HCT116 (cell line): ENCODE measurements at regions not wholly inside any gene's neighbourhood (a gene's known extent, or its start where the extent isn't known, plus 50 kb on each side); places are given as distances from the start of the nearest gene placed in this dataset.
"Not testable (repeated sequence)": the region's sequence is repeated elsewhere in the genome, so short reads cannot be mapped to it uniquely, and the experiment has no call there.

ENCODE experiments used
- ATAC-seq: fragments of 200-7000 bp; cut with Tn5 transposase; 2 replicates; pipeline ENCODE4 v1.9.1; 2020; ENCODE audit warnings: mild to moderate bottlenecking, moderate library complexity
- BruUV-seq: library from RNA; stranded (reverse); fragments of 400-500 nt; replicated peaks from 2 replicates; lab custom pipeline; 2021; lab: Mats Ljungman, UMichigan
- CTCF ChIA-PET: fragments of 300-600 bp; sonication (Branson Sonifier 250); formaldehyde crosslinking; loops from one replicate; lab custom pipeline; 2021; ENCODE audit warnings: antibody characterized with exemption; lab: Charles Lee
- POLR2A ChIA-PET: fragments of 300-600, 350-600 bp; sonication (Branson Sonifier 250); formaldehyde crosslinking; loops from one replicate; lab custom pipeline; 2021; ENCODE audit warnings: antibody characterized with exemption; lab: Charles Lee
- RAD21 ChIA-PET, 2 experiments: fragments of 300-600 bp; sonication (Branson Sonifier 250); formaldehyde crosslinking; loops; one replicate each; lab custom pipeline; 2023; ENCODE audit warnings: low total read pairs in 2 of 2; ENCODE audit not compliant: uncharacterized antibody in 2 of 2, unreplicated experiment in 2 of 2, low non-redundant PET in 1 of 2; lab: Charles Lee
- DNase-seq: peaks from one replicate; pipeline ENCODE4 v3.0.0-alpha.2; 2010; ENCODE audit warnings: low read depth, low spot score
- H2AFZ ChIP-seq: fragments of 200-600 bp; shearing (Covaris generic), sonication (generic); 2 replicates; pipeline ENCODE4 v1.6.1; 2017; ENCODE audit warnings: low read depth, mixed run types, mixed read lengths, antibody characterized with exemption, low read length; ENCODE audit not compliant: poor library complexity, severe bottlenecking
- H3K27ac ChIP-seq: 2 replicates; pipeline ENCODE4 v1.5.1; 2012; ENCODE audit warnings: low read depth, low read length
- H3K27me3 ChIP-seq: fragments of 200-600 bp; sonication (generic); 2 replicates; pipeline ENCODE4 v1.6.1; 2016; ENCODE audit warnings: mixed run types, low read length, mixed read lengths; ENCODE audit not compliant: insufficient read depth
- H3K36me3 ChIP-seq, 2 experiments: fragments of 200-500 bp in 1 of 2; fragments of 200-600 bp in 1 of 2; sonication (Bioruptor generic) in 1 of 2; sonication (generic) in 1 of 2; 2 replicates each; pipeline versions ENCODE4 v1.5.1 to v1.6.1; 2014 to 2016; ENCODE audit warnings: low read length in 2 of 2, inconsistent platforms in 1 of 2, mixed read lengths in 1 of 2, mixed run types in 1 of 2; ENCODE audit not compliant: insufficient read depth in 2 of 2, control insufficient read depth in 1 of 2
- H3K4me1 ChIP-seq, 2 experiments: fragments of 200-600 bp in 1 of 2; sonication (generic) in 1 of 2; 2 replicates each; pipeline versions ENCODE4 v1.5.1 to v1.6.1; 2012 to 2017; ENCODE audit warnings: low read length in 2 of 2, inconsistent platforms in 1 of 2, mild to moderate bottlenecking in 1 of 2, mixed read lengths in 1 of 2, mixed run types in 1 of 2, moderate library complexity in 1 of 2; ENCODE audit not compliant: insufficient read depth in 2 of 2, control insufficient read depth in 1 of 2
- H3K4me2 ChIP-seq: fragments of 200-600 bp; sonication (generic); 2 replicates; pipeline ENCODE4 v1.6.1; 2017; ENCODE audit warnings: mixed run types, low read length, mixed read lengths
- H3K4me3 ChIP-seq, 2 experiments: fragments of 200-600 bp in 1 of 2; sonication (generic) in 1 of 2; replicated peaks in 1 of 2; 2 replicates each; pipeline ENCODE4 v1.5.1; 2011 to 2016; ENCODE audit warnings: low read length in 2 of 2, control low read depth in 1 of 2, low read depth in 1 of 2, mild to moderate bottlenecking in 1 of 2, mixed read lengths in 1 of 2, mixed run types in 1 of 2
- H3K79me2 ChIP-seq: fragments of 200-600 bp; sonication (generic); 2 replicates; pipeline ENCODE4 v1.6.1; 2017; ENCODE audit warnings: mild to moderate bottlenecking, mixed run types, low read length, moderate library complexity, mixed read lengths; ENCODE audit not compliant: insufficient read depth
- H3K9ac ChIP-seq: fragments of 200-600 bp; sonication (generic); 2 replicates; pipeline ENCODE4 v1.6.1; 2016; ENCODE audit warnings: low read length, mixed read lengths
- H3K9me2 ChIP-seq: fragments of 200-600 bp; sonication (generic), shearing (Covaris generic); 2 replicates; pipeline ENCODE4 v1.6.1; 2017; ENCODE audit warnings: mixed run types, mild to moderate bottlenecking, moderate library complexity; ENCODE audit not compliant: insufficient read depth
- H3K9me3 ChIP-seq, 2 experiments: fragments of 200-500 bp in 1 of 2; fragments of 200-600 bp in 1 of 2; sonication (Bioruptor generic) in 1 of 2; sonication (generic) in 1 of 2; 2 replicates each; pipeline ENCODE4 v1.6.1; 2014 to 2017; ENCODE audit warnings: low read length in 2 of 2, mixed read lengths in 2 of 2, inconsistent platforms in 1 of 2, low read depth in 1 of 2, mild to moderate bottlenecking in 1 of 2, mixed run types in 1 of 2, moderate library complexity in 1 of 2; ENCODE audit not compliant: control insufficient read depth in 1 of 2, insufficient read depth in 1 of 2
- H4K20me1 ChIP-seq: fragments of 200-600 bp; sonication (generic), shearing (Covaris generic); 2 replicates; pipeline ENCODE4 v1.6.1; 2017; ENCODE audit warnings: mixed run types, mild to moderate bottlenecking, moderate library complexity; ENCODE audit not compliant: insufficient read depth
- CBX3 ChIP-seq: IDR thresholded peaks from 2 replicates; pipeline ENCODE4 v1.6.1; 2012; ENCODE audit warnings: low read depth
- ELF1 ChIP-seq: IDR thresholded peaks from 2 replicates; pipeline ENCODE4 v1.6.1; 2012; ENCODE audit warnings: low read depth, borderline replicate concordance
- RAD21 ChIP-seq: IDR thresholded peaks from 2 replicates; pipeline ENCODE4 v1.6.1; 2012; ENCODE audit warnings: low read depth, mild to moderate bottlenecking
- SIN3A ChIP-seq: IDR thresholded peaks from 2 replicates; pipeline ENCODE4 v1.6.1; 2012; ENCODE audit warnings: low read depth
- SP1 ChIP-seq: IDR thresholded peaks from 2 replicates; pipeline ENCODE4 v1.6.1; 2012; ENCODE audit warnings: low read depth
- SRF ChIP-seq: IDR thresholded peaks from 2 replicates; pipeline ENCODE4 v1.6.1; 2012; ENCODE audit warnings: low read depth
- ZNF274 ChIP-seq: fragments of 200-500 bp; sonication (Bioruptor generic); IDR thresholded peaks from 2 replicates; pipeline ENCODE4 v1.6.1; 2014; ENCODE audit warnings: mild to moderate bottlenecking, low read depth, low read length, inconsistent platforms
- intact Hi-C: fragments of 100-400 bp; cut with micrococcal nuclease; formaldehyde crosslinking; loops from 2 replicates; pipeline ENCODE4 v1.10.0; 2022
- TF ChIP-seq, protein P1 (sequence below), 3 experiments: fragments of 200-600 bp in 1 of 3; sonication (generic) in 1 of 3; IDR thresholded peaks in 2 of 3; conservative IDR thresholded peaks in 1 of 3; 2 replicates each; pipeline ENCODE4 v1.5.1; 2012 to 2017; ENCODE audit warnings: low read depth in 2 of 3, low read length in 2 of 3, antibody characterized with exemption in 1 of 3, borderline replicate concordance in 1 of 3, control low read depth in 1 of 3, mild to moderate bottlenecking in 1 of 3, mixed read lengths in 1 of 3, mixed run types in 1 of 3, moderate library complexity in 1 of 3; ENCODE audit not compliant: insufficient read depth in 1 of 3
- TF ChIP-seq, protein P2 (sequence below): IDR thresholded peaks from 2 replicates; pipeline ENCODE4 v1.6.1; 2012; ENCODE audit warnings: low read depth

DNA sequence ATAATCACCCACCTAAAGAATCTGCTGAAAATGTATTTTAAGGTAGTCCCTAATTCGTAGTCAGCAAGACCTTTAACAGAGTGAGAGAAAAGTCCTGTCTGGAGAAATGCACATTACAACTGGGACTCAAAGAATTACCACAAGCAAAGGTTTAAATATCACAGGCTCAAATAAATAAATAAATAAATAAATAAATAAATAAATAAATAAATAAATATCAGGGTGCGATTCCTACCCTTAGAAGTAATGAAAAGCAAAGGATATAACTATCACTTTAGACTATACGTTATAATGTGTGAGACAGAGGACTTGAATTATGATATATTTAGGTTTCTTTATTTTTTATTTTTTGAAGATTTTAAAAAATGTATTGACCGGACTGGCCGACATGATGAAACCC, 522.5 kb upstream of the ATXN7L3B start:
- no peak overlapping the region for H3K4me3 ChIP-seq
- RAD21 ChIA-PET: no interaction called here
- no peak overlapping the region for H3K9ac ChIP-seq
- no peaks in the 10 kb centered on the region for H3K4me1 ChIP-seq
- no peaks in the 10 kb centered on the region for H3K9me2 ChIP-seq
- no peaks in the 10 kb centered on the region for H3K79me2 ChIP-seq
- no peak overlapping the region for H2AFZ ChIP-seq
- POLR2A ChIA-PET: no interaction called here
- H3K36me3 ChIP-seq: no peaks in the 10 kb centered on the region
- H4K20me1 ChIP-seq: no peaks in the 10 kb centered on the region
- BruUV-seq: no TSS peak
- no peaks in the 10 kb centered on the region for H3K9me3 ChIP-seq
- CTCF ChIA-PET: no interaction called here
- no peak overlapping the region for H3K27ac ChIP-seq
- TF ChIP-seq ZNF274: no peak
- TF ChIP-seq, all 23 proteins: peak for 0
- Histone ChIP-seq H3K4me2 (no peak overlapping the region), H3K27me3 (no peaks in the 10 kb centered on the region)
- ATAC-seq (no peak), DNase-seq (no peak)
- intact Hi-C loops: no loop called here

DNA sequence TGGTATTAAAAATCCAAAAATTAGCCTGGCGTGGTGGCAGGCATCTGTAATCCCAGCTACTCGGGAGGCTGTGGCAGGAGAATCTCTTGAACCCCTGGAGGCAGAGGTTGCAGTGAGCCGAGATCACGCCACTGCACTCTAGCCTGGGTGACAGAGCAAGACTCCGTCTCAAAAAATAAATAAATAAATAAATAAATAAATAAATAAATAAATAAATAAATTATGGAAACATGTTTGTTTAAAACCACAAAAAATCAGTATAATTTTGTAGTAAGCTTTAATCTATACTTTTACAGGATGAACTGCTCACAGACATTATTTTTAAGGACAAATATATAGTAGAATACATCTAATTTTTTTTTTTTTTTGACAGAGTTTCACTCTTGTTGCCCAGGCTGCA, 521.3 kb upstream of the ATXN7L3B start:
- not testable (repeated sequence) for BruUV-seq

DNA sequence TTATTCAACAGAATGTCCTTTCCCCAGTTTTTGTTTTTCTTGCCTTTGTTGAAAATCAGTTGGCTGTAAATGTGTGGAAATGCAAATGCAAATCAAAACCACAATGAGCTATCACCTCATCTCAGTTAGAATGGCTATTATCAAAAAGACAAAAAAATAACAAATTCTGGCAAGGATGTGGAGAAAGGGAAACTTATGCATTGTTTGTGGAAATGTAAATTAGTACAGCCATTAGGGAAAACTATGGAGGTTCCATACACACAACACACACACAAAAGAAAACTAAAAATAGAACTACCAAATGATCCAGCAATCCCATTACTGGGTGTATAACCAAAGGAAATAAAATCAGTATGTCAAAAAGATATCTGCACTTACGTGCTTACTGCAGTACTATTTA, 518.8 kb upstream of the ATXN7L3B start:
- no peaks in the 10 kb centered on the region for H3K27me3 ChIP-seq
- no peaks in the 10 kb centered on the region for H3K36me3 ChIP-seq
- peaks cover 0 to 3% of the 10 kb centered on the region in 2 experiments; a peak in 2 of 4 replicates for H3K4me1 ChIP-seq
- no peak overlapping the region for H3K4me2 ChIP-seq
- no TSS peak for BruUV-seq
- ATAC-seq: no peak
- no peak for DNase-seq
- intact Hi-C loops: no loop called here
- RAD21 ChIA-PET: no interaction called here
- no peaks in the 10 kb centered on the region for H4K20me1 ChIP-seq
- no peaks in the 10 kb centered on the region for H3K79me2 ChIP-seq
- no peaks in the 10 kb centered on the region for H3K9me2 ChIP-seq
- peak overlapping the region; percentile 29 for H2AFZ ChIP-seq
- H3K4me3 ChIP-seq: no peak overlapping the region
- H3K27ac ChIP-seq: no peak overlapping the region
- H3K9me3 ChIP-seq: no peaks in the 10 kb centered on the region
- POLR2A ChIA-PET: no interaction called here
- no peak overlapping the region for H3K9ac ChIP-seq
- CTCF ChIA-PET: no interaction called here
- TF ChIP-seq ELF1 (no peak), SRF (no peak), RAD21 (no peak), SIN3A (no peak), SP1 (no peak), CBX3 (no peak)
- TF ChIP-seq, protein P1, sequence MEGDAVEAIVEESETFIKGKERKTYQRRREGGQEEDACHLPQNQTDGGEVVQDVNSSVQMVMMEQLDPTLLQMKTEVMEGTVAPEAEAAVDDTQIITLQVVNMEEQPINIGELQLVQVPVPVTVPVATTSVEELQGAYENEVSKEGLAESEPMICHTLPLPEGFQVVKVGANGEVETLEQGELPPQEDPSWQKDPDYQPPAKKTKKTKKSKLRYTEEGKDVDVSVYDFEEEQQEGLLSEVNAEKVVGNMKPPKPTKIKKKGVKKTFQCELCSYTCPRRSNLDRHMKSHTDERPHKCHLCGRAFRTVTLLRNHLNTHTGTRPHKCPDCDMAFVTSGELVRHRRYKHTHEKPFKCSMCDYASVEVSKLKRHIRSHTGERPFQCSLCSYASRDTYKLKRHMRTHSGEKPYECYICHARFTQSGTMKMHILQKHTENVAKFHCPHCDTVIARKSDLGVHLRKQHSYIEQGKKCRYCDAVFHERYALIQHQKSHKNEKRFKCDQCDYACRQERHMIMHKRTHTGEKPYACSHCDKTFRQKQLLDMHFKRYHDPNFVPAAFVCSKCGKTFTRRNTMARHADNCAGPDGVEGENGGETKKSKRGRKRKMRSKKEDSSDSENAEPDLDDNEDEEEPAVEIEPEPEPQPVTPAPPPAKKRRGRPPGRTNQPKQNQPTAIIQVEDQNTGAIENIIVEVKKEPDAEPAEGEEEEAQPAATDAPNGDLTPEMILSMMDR (IDR thresholded peaks at IDR 0.05 in 2 of 3, conservative IDR thresholded peaks at IDR 0.05 in 1 of 3; ENCODE audit: borderline replicate concordance in 1 of 3, insufficient read depth in 1 of 3, low read depth in 2 of 3, low read length in 2 of 3): no peak
- TF ChIP-seq, protein P2, sequence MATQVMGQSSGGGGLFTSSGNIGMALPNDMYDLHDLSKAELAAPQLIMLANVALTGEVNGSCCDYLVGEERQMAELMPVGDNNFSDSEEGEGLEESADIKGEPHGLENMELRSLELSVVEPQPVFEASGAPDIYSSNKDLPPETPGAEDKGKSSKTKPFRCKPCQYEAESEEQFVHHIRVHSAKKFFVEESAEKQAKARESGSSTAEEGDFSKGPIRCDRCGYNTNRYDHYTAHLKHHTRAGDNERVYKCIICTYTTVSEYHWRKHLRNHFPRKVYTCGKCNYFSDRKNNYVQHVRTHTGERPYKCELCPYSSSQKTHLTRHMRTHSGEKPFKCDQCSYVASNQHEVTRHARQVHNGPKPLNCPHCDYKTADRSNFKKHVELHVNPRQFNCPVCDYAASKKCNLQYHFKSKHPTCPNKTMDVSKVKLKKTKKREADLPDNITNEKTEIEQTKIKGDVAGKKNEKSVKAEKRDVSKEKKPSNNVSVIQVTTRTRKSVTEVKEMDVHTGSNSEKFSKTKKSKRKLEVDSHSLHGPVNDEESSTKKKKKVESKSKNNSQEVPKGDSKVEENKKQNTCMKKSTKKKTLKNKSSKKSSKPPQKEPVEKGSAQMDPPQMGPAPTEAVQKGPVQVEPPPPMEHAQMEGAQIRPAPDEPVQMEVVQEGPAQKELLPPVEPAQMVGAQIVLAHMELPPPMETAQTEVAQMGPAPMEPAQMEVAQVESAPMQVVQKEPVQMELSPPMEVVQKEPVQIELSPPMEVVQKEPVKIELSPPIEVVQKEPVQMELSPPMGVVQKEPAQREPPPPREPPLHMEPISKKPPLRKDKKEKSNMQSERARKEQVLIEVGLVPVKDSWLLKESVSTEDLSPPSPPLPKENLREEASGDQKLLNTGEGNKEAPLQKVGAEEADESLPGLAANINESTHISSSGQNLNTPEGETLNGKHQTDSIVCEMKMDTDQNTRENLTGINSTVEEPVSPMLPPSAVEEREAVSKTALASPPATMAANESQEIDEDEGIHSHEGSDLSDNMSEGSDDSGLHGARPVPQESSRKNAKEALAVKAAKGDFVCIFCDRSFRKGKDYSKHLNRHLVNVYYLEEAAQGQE: no peak

More for the DNA sequence above, 521.3 kb upstream of the ATXN7L3B start:
- H4K20me1 ChIP-seq, H3K27me3 ChIP-seq, ATAC-seq, H3K9me2 ChIP-seq, CTCF ChIA-PET, H3K27ac ChIP-seq, H3K79me2 ChIP-seq, H3K4me3 ChIP-seq, H3K9me3 ChIP-seq, H2AFZ ChIP-seq, H3K4me2 ChIP-seq, DNase-seq, intact Hi-C loops, H3K36me3 ChIP-seq, H3K9ac ChIP-seq, H3K4me1 ChIP-seq, RAD21 ChIA-PET, POLR2A ChIA-PET: not testable (repeated sequence)
